HG02840 (cell line): ENCODE measurements at regions not wholly inside any gene's neighbourhood (a gene's known extent, or its start where the extent isn't known, plus 50 kb on each side); places are given as distances from the start of the nearest gene placed in this dataset.

Source experiments
- ATAC-seq: cut with Tn5 transposase; IDR thresholded peaks from one replicate; pipeline ENCODE4 v1.9.1; 2021; ENCODE audit warnings: mild to moderate bottlenecking, moderate library complexity, moderate number of reproducible peaks; ENCODE audit not compliant: unreplicated experiment, low FRiP score

DNA sequence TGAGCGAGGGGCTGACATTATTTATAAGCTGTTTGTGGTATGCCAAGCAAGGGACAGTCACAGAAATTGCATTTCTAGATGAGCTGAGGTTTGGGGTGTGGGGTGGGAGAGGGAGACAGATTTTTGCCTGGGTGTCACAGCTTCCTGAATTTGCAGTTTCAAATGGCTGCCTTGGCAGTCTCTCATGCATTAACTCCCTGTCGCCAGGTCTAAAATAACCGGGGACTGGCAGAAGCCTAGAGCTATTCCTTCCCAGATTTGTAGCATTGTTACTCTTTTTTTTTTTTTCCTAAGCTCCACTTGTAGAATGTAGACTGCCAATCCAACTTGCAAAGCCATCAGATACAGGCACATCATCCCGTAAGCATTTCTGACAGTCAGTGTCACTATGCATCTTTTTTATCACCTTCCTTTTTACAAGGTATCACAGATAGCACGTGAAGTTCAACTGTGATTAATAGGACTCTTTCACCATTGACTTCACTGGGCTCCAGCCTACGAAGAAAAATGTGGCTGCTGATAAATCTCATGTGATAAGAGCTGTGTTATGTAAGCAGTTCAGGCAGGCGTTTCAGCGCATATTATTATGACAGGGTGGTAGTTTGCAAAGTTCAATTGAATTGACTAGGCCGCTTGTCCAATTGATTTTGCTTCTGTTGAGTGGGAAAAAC, 130.7 kb upstream of the CELF2 start:
- no peak for ATAC-seq

DNA sequence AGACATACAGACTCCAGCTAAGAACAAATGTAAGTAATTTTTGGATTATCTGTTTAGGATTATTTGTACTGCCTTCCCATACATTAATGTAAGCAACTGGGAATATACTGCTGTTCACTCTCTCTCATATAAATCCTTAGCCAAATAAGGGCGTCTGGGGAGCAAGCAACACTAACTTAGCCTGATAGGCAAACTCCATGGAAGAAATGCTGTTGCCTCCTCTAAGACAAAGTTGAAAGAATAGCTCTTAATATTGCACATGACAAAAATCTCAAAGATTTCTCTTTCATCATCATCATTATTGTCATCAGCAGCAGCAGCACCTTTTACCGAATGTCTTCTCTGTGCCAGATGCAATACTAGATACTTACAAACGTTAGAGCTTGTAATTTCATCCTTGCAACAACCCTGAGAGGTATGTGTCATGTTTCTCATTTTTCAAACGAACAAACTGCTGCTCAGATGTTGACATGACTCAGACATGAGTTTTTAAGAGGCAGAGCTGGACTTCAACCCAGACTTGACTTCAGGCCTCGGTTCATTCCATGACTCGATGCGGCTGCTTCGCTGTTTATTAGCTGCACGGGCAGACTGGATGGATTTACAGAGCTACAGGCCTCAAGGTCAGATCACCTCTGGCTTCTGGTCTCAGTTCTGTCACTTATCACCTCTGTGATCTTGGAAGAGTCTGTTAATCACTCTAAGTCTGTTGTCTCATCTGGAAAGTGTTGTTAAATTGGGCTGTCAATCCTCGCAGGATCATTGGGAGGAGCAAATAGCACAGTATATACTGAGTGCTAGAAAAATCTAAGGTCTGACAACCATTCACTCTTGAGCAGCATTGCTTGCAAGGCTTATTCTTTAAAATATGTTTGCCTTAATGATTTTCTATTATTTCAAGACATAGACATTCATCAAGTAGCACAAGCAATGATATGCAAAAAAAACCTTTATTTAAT, 126.3 kb upstream of the CELF2 start:
- ATAC-seq = no peak

DNA sequence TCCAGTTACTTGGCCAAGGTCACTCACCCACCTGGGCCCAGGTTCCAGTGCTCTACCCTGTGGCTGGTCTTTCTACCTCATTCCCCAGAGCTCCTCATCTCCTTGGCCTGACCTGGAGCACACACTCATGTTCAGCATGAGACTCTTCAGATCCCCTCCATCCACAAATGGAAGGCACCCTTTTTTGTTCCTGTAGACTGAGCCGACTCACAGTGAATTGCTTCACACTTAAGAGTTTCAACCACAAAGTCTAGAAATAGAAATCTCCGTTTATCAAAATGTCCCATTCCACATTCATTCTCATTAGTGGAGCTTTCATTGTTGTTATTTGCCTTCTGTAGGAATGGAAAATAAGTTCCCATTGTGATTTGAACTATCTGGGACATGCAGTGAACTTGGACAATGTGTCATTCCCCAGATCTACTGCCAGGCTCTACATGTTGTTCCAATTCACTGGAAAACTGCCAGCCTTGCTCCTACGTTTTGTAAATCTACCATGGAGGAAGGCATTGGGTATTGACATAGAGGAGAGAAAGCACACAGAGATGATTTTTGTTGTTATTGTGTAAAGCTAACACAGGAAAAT, 125.3 kb upstream of the CELF2 start:
- ATAC-seq = no peak

DNA sequence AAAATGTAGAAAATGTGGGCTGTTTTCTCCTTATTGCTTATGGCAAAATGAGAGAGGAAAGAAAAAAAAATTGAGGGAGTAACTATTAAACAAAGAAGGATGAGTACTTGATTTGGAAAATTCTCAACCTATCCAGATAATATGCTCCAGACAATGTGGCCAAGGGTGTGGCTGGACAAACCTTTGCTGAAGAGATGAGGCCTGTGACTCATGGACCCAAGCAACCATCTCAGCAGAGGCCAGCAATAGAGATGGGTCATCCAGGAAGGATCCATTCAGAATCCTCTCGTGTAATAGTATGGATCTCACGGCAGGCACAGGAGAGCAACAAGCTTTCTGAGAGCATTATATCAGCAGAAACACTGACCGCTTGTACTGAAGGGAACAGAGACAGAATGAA, 120.3 kb upstream of the CELF2 start:
- ATAC-seq = no peak

DNA sequence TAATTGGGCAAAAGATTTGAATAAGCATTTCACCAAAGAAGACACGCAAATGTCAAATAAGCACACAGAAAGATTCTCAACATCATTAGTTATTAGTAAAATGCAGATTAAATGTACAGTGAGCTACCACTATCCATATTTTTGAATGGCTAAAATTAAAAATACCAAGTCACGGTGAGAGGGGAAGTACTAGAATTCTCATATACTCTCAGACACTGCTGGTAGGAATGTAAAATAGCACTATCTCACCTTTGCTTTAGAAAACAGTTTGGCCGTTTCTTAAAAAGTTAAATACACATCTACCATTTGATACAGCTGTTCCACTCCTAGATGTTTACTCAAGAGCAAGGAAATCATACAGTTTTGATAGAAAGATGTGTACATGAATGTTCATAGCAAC, 115.8 kb upstream of the CELF2 start:
- ATAC-seq = no peak

DNA sequence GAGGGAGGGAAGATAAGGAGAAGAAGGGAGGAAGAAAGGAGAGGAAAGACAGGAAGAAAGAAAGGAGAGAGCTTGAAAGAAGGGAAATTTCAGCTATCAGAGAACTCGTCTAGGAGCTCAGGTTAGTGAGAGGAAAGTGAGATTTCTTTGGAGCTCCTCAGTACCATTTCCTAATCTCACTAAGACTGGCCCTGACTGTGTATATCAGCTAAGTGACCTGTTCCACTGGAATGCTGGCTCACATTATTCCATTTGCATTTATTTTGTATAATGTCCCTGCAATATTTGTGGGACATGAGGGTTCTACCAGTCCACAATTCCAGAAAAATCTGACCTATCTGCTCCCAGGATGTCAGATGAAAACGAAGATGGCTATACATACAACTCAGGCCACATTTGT, 114.7 kb upstream of the CELF2 start:
- ATAC-seq = no peak

DNA sequence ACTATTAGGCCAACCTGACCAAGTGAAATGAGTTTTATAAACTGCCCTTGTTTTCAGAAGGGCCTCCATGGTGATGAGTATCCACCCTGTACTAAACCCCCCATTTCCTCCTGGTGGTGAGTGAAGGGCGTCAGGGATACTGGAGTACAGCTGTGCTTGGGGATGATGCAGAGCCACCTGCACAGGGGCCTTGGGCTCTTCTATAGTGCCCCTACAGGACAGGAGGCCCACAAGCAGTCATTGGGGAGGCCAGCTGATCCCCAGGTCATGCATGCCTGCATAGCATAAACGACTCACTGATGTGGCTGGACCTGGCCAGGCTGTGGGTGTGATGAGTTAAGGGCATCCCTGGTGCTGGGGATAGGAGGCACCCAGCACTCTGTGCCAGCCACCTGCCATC, 114.1 kb upstream of the CELF2 start:
- no peak for ATAC-seq

DNA sequence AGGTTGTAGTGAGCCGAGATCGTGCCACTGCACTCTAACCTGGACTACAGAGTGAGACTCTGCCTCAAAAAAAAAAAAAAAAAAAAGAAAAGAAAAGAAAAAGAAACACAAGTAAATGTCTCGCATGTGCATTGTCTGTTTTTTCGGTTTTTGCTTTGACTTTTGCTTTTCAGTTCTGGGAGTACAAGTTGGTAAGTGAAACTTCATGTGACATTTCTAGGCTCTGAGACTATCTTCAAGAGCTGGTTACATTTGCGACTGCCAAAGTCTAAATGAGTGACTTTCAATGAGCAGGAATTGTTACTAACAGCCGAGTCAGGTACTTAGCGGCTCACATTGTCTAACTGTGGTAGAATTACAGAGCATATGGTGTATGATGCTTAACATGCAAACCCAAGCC, 107.0 kb upstream of the CELF2 start:
- no peak for ATAC-seq

DNA sequence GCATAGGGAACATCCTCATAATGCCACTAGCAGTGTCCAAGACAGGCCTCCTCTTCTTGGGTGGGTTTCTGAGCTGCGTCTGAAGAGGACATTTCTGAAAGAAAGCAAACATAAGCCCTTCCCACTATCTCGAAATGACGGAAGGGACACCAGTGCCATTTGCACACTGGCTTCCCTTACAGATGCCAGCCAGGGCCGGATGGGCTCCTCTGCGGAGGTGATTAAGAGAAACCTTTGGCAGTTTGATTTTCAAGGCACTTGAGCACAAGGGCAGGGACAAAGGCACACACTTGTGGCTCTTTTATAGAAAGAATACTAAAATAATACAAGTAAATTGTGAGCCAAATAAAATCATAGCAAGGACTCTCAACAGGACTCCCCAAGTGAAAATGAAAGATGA, 106.6 kb upstream of the CELF2 start:
- ATAC-seq = no peak

DNA sequence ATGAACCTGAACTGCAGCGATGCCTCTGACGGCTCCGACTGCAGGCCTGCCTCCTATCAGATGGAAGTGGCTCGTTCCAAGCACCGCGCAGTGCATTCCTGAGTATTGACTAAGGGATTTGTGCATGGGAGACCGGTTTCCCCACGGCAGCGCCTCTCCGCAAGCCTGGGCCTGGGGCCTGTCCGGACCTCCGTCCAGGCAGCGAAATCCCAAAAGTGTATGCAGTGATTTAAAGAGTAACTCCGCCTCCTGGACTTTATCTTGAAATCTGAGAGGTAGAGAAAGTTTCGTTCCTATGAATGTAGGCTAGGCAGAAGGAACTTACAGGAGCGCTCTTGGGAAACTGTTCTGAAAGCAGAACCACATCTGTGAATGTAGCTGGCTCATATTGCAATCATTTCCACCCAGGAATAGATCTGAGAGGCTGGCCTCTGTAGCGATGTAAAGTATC, 106.2 kb upstream of the CELF2 start:
- ATAC-seq = no peak

DNA sequence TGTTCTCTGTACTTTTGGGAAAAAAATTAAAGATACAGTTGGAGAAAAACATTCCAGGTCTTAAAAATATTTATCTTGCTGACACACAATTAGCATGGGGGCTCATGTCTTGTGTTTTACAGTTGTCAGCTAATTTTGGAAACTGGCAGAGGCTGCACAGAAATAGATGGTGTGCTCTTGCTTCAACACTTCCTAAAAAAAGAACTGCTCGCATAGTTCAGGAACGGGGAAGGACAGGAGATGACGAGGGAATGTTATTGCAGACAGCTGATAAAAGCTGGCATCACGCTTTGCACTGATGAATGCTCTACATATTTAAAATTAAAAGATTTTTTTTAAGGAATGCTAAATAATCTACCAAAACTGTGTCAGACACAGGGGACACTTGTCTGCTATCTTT, 103.5 kb upstream of the CELF2 start:
- no peak for ATAC-seq

DNA sequence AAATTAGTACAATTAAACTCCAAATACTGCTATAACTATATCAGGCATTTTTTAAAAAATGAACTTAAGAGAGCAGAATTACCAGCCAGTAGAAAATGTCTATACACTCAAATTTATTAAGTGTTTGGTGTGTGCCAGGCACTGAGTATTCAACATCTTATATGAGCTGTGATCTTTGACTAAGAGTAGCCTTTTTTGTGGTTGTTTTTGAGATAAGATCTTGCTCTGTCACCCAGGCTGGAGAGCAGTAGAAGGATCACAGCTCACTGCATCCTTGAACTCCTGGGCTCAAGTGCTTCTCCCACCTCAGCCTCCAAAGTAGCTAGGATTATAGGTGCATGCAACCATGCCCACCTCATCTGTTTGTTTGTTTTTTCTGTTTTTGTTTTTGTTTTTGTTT, 102.5 kb upstream of the CELF2 start:
- ATAC-seq = no peak

DNA sequence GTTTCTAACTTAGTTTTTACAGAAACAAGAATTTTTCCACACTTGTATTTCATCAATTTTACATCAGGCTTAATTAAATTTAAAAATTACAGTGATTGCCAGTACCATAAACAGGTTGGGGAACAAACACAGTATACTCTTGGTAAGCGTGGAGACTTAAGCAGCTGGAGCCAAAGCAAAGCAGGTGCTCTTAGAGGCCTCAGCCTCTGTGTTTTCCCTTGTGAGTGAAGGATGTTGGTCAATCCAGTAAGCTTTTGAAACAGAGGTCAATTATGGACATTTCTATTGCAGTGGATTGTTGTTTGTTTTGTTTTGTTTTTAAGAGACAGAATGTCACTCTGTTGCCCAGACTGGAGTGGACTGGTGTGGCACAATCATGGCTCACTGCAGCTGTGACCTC, 100.6 kb upstream of the CELF2 start:
- ATAC-seq = no peak

DNA sequence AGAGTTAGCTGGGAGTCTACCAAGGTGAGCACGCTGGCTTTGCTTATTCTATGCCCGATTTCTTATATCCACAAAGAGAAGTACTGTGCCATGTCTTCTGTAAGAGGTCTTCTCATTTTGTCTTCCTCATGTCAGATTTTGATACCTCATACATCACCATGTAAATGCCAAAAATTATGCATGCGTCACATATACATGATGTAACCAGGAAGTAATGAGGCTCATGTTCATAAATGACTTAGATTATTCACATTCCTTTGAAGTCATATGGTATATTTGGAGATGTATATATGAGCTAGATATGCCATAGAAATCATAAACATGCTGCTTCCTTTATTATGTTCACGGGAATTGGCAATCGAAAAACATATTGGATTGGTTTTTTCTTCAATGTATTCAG, 97.7 kb upstream of the CELF2 start:
- ATAC-seq = no peak

DNA sequence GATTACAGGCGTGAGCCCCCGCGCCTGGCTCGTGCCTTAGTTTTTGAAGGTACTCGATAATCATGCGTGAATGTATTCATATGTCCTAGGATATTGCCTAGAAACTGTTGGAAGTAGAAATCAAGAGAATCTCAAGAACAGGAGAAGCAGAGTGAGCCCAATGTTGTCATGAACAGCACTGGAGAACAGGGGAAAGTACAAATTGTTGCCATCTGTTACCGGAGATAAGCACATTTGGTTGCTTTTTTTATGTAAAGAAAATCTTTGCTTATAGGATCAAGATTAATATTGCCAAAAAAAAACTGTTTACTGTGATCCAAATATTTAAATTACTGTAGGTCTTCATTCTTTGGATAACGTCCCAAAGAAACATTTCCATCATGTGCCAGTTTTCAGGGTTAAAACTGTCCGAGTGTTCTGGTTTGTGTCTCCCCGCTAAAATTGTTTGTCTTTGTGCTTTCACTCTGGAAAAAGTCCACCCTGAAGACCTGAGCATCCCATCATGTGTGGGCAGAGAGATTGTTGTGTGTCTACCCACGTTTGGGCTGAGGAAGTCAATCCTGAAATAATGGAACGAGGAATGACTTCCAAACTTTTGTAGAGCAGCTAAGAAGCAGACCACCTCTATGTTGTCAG, 95.7 kb upstream of the CELF2 start:
- ATAC-seq = no peak

DNA sequence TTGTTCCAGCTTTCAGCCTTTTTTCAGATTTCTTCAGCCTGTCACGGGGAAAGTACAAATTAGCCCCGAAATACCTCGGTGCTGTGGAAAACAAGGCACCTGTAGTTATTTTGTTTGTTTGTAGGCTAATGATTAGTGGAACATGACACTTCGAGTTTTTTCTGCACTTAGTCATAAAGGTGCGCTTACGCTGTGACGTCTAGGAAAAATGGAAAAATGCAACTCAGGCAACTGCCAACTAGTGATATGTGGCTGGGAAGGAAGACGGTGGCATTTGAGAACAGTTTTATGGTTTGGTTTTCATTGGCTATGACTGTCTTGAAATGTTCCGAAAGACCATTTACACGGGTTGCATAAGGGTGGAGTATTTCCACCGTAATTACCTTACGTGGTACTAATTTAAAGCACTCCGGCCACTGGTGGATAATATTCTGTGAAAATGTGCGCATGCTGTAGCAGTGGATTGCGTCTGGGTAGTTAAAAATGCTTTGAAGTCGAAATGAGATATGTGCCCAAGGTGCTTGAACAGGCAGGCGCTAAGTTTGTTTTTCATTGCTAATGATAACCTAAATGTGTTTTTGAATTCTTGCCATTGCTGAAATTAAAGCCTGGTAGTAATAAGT, 94.5 kb upstream of the CELF2 start:
- ATAC-seq = no peak

DNA sequence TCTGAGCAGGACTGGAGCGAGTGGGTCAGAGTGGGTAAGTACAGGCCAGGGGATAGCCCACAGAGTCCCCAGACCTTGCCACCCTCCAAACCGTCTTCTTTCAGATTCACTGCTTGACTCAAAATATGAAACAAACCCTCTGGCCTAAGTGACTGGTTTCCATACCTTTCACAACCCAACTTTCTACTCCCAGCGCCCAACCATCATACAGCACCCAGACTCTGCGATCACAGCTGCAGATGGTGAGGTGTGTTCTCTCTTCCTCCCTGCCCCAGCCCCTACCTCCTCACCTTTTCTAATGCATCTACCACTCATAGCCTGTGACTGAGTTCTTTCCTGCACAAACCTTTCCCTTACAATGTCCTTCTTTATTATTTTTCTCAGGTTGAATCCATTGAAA, 92.0 kb upstream of the CELF2 start:
- no peak for ATAC-seq

DNA sequence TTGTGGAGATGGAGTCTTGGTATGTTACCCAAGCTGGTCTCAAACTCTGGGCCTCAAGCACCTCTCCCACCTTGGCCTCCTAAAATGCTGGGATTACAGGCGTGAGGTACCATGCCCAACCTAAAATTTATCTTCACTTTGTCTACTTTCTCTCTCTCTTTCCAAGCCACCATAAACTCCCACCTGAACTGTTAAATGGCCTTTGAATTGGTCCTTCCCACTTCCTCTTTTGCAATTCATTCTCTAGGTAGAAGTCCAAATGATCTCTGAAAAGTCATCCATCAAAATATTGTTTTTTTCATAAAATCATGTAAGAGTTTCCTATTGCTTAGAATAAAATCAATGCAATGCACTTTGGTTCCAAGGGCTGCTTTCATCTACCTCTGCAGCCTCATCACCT, 90.1 kb upstream of the CELF2 start:
- no peak for ATAC-seq

DNA sequence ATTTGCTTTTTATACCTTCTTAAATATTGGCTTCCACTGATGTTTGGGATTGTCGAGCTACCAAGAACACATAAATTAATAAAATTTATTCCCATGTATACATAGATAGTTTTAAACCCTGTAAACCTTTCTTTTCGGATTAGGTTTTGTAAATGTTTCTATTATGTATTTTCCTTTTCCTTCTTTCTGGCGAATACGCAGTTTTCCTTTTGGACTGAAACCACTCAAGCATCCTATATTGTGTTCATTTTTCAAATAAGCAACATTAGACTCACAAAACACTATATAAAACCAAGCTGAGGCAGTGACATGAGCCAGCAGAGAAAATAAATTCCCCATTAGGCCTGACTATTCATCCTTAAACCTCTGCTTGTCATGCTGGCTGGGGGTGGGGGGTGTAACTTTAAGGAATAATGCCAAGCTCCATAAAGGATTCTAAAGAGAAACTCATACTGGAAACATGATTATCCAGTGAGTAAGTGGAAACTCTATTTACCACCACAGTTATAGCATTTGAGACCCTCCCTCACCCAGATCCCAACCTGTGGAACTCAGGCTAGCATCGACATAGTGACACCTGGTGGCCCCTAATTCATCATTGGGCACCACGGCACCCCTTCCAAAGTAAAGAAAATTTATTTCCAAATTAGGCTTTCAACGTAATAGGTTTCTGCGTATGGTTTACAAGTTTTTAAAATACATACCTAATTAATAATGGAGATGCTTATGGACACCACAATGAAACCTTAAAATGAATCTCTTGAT, 86.5 kb upstream of the CELF2 start:
- no peak for ATAC-seq

DNA sequence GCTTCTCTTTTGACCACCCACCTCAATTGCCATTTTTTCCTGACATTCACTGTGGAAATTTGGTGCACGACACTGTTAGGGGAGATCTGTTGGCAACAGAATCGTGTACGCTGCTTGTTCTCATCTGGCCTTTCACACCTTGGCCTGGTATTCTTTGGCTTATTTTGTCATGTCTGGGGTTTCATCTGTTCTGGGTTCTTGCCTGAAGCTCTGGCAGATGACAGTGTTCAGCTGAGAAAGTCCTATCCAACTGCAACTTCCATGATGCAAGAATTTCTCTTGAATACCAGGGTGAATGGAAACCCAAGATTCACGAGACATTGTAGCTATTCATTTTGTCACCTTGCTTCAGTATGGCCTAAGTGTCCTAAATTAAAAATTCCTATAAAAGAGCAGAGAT, 82.6 kb upstream of the CELF2 start:
- no peak for ATAC-seq
